ENCODE measurements at regions not wholly inside any gene's neighbourhood (a gene's known extent, or its start where the extent isn't known, plus 50 kb on each side); places are given as distances from the start of the nearest gene placed in this dataset.

- Histone ChIP-seq H3K9ac (ENCODE audit: extremely low read depth, insufficient read length, low read length) (no peak overlapping the region), H3K4me2 (ENCODE audit: insufficient read depth, insufficient read length, low read length) (no peak overlapping the region), H3K4ac (ENCODE audit: low read depth, low read length) (no peak overlapping the region), H3K79me1 (ENCODE audit: insufficient read depth, low read depth, low read length, poor library complexity, severe bottlenecking) (no peaks in the 10 kb centered on the region), H4K8ac (replicated peaks; ENCODE audit: insufficient read length, low read depth, low read length) (no peak overlapping the region), H3K56ac (ENCODE audit: insufficient read length, low read depth, low read length) (no peak overlapping the region), H2AFZ (ENCODE audit: low read length) (no peak overlapping the region), H3K23ac (ENCODE audit: insufficient read length, low read depth, low read length) (no peak overlapping the region), H3K79me2 (ENCODE audit: insufficient read depth, low read length) (no peaks in the 10 kb centered on the region), H3K27me3 (ENCODE audit: insufficient read depth, low read length) (no peaks in the 10 kb centered on the region), H3K23me2 (ENCODE audit: insufficient read length, low read depth, low read length, poor library complexity, severe bottlenecking) (no peaks in the 10 kb centered on the region), H3K4me1 (ENCODE audit: insufficient read depth, low read length) (no peaks in the 10 kb centered on the region), H2BK5ac (ENCODE audit: insufficient read length, low read length) (no peak overlapping the region), H4K5ac (ENCODE audit: insufficient read length, low read depth, low read length) (no peak overlapping the region), H2BK20ac (ENCODE audit: low read depth, low read length, poor library complexity, severe bottlenecking) (no peak overlapping the region), H3K18ac (ENCODE audit: insufficient read length, low read depth, low read length) (no peak overlapping the region), H2BK12ac (ENCODE audit: insufficient read length, low read depth, low read length) (no peak overlapping the region), H3K27ac (ENCODE audit: insufficient read length, low read depth, low read length) (no peak overlapping the region), H2BK15ac (ENCODE audit: low read depth, low read length) (no peak overlapping the region), H3K14ac (ENCODE audit: insufficient read depth, low read length) (no peak overlapping the region), H2BK120ac (ENCODE audit: low read depth, low read length, poor library complexity, severe bottlenecking) (no peak overlapping the region), H4K20me1 (ENCODE audit: control insufficient read depth, insufficient read depth, insufficient read length) (no peaks in the 10 kb centered on the region), H2AK5ac (ENCODE audit: insufficient read length, low read length) (no peak overlapping the region), H3K9me3 (ENCODE audit: control insufficient read depth, low read depth, low read length) (no peaks in the 10 kb centered on the region), H4K91ac (ENCODE audit: insufficient read length, low read depth, low read length) (no peak overlapping the region), H3T11ph (ENCODE audit: low read length) (no peak overlapping the region)
- DNase-seq: no peak
- H3K4me3 Mint-ChIP-seq: no peak overlapping the region
- no peaks in the 10 kb centered on the region for H3K27me3 Mint-ChIP-seq (ENCODE audit: low read depth)
- TF ChIP-seq CTCF (conservative IDR thresholded peaks at IDR 0.05): no peak
- peaks cover 0 to 4% of the 10 kb centered on the region in 2 experiments; a peak in 2 of 5 replicates for H3K9me3 Mint-ChIP-seq
- H3K36me3 Mint-ChIP-seq (ENCODE audit: insufficient read depth in 1 of 3, low read depth in 3 of 3): no peaks in the 10 kb centered on the region
- WGBS (ENCODE audit: extremely low coverage, insufficient read length, low lambda C conversion rate): no CpG with 5 or more reads among the region's 1 CpG
- no peak overlapping the region for H3K27ac Mint-ChIP-seq
- H3K4me1 Mint-ChIP-seq: no peaks in the 10 kb centered on the region
Observed at GRCh38 chr18:33507019-33507418, 66.5 kb upstream of the CCDC178 start.

Data from H9 (cell line).